Erythroblast (primary cell): ENCODE measurements at regions not wholly inside any gene's neighbourhood (a gene's known extent, or its start where the extent isn't known, plus 50 kb on each side); places are given as distances from the start of the nearest gene placed in this dataset.

Experiments
- GATA1 ChIP-seq: IDR thresholded peaks from 2 replicates; pipeline ENCODE4 v1.6.1; 2011; ENCODE audit warnings: low read depth, mild to moderate bottlenecking, control low read depth, low read length, moderate library complexity
- POLR2A ChIP-seq: IDR thresholded peaks from 2 replicates; pipeline ENCODE4 v1.6.1; 2011; ENCODE audit warnings: mild to moderate bottlenecking, low read length

DNA sequence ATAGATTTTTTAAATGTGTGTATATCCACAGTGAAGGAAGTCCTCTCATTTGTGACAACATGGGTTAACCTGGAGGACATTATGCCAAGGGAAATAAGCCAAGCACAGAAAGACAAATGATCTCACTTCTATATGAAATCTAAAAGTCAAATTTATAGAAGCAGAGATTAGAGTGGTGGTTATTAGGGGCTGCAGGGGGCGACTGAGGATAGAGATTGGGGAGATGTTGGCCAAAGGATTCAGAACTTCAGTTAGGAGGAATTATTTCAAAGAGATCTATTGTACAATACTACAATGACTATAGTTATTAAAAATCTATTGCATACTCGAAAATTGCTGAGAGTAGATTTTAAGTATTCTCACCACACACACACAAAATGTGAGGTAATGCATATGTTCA lies 252.4 kb upstream of the SLC39A10 start:
- TF ChIP-seq POLR2A (no peak), GATA1 (no peak)
